ENCODE measurements at regions not wholly inside any gene's neighbourhood (a gene's known extent, or its start where the extent isn't known, plus 50 kb on each side); places are given as distances from the start of the nearest gene placed in this dataset.

DNA sequence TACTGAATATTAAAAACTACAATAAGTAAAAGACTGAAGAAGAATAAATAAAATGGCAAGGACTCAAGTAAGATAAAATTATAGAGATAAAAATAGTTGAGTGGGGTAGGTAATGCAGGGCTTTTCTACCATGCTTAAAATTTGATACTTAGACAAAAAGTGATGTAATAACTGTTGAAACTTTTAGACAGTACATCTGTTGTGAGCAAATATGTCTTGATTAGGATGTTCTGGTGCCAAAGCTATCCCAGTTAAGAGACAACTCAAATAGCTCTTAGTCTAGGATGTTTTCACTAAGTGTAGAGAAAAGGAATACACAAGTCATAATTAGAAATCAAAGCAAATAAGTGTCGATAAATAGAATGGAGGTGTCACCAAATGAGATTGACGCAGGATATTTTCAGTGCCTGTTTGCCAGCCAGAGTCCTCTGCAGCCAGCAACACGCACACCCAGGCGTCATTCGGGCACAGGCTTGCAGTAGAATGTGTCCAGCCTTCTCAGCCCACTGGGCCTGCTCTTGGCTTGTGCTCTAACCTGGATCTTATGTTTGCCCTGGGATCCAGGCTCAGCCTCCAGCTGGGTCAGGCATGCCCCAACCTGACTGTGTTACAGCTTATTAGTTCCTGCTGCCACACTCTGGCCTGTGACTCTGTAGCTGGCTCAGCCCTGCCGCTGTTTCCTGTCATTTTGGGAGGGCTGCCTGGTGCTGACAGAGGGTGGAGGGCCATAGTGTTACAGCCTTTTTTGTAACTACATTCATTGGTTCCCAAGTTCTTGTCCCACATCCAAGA lies 766.2 kb downstream of the PCDH17 start:
- H3K27ac ChIP-seq (ENCODE audit: low read depth, low read length) = no peak overlapping the region
- no peaks in the 10 kb centered on the region for H3K36me3 ChIP-seq (ENCODE audit: control insufficient read depth, low read length)
- no peaks in the 10 kb centered on the region for H4K20me1 ChIP-seq (ENCODE audit: control insufficient read depth, insufficient read depth, low read depth, low read length)
- H3K9me3 ChIP-seq (ENCODE audit: control insufficient read depth, insufficient read depth, low read length) = peaks cover 6% of the 10 kb centered on the region; the same call in 1 of the 2 replicates
- no peaks in the 10 kb centered on the region for H3K9me2 ChIP-seq (replicated peaks; ENCODE audit: control insufficient read depth, low read length)
- no peaks in the 10 kb centered on the region for H3K4me1 ChIP-seq (ENCODE audit: control insufficient read depth, low read length)
- no peak overlapping the region for H3K4me3 ChIP-seq (ENCODE audit: low read length)
- H3F3A ChIP-seq (ENCODE audit: control insufficient read depth, insufficient read depth) = no peaks in the 10 kb centered on the region
- no peak for TF ChIP-seq CTCF (IDR thresholded peaks at IDR 0.05; ENCODE audit: low read depth, low read length, poor library complexity, severe bottlenecking)
- no peak for TF ChIP-seq EZH2phosphoT487 (IDR thresholded peaks at IDR 0.05; ENCODE audit: borderline replicate concordance, low read length)
- no peaks in the 10 kb centered on the region for H3K27me3 ChIP-seq (ENCODE audit: control insufficient read depth, low read length)
- no peaks in the 10 kb centered on the region for H3K79me2 ChIP-seq (ENCODE audit: control insufficient read depth, low read length)
- no peak overlapping the region for H3K4me2 ChIP-seq (ENCODE audit: low read length)

GRCh38 chr13:58399263-58399662 lies 767.7 kb downstream of the PCDH17 start:
- H3K9me3 ChIP-seq (ENCODE audit: control insufficient read depth, insufficient read depth, low read length) = peaks cover 6% of the 10 kb centered on the region; the same call in 1 of the 2 replicates
- no peak overlapping the region for H3K4me2 ChIP-seq (ENCODE audit: low read length)
- no peaks in the 10 kb centered on the region for H4K20me1 ChIP-seq (ENCODE audit: control insufficient read depth, insufficient read depth, low read depth, low read length)
- H3K4me1 ChIP-seq (ENCODE audit: control insufficient read depth, low read length) = no peaks in the 10 kb centered on the region
- no peaks in the 10 kb centered on the region for H3K36me3 ChIP-seq (ENCODE audit: control insufficient read depth, low read length)
- TF ChIP-seq EZH2phosphoT487 (IDR thresholded peaks at IDR 0.05; ENCODE audit: borderline replicate concordance, low read length) (no peak), CTCF (IDR thresholded peaks at IDR 0.05; ENCODE audit: low read depth, low read length, poor library complexity, severe bottlenecking) (no peak)
- no peaks in the 10 kb centered on the region for H3K79me2 ChIP-seq (ENCODE audit: control insufficient read depth, low read length)
- H3K9me2 ChIP-seq (replicated peaks; ENCODE audit: control insufficient read depth, low read length) = no peaks in the 10 kb centered on the region
- no peaks in the 10 kb centered on the region for H3F3A ChIP-seq (ENCODE audit: control insufficient read depth, insufficient read depth)
- no peaks in the 10 kb centered on the region for H3K27me3 ChIP-seq (ENCODE audit: control insufficient read depth, low read length)
- no peak overlapping the region for H3K4me3 ChIP-seq (ENCODE audit: low read length)
- H3K27ac ChIP-seq (ENCODE audit: low read depth, low read length) = no peak overlapping the region

DNA sequence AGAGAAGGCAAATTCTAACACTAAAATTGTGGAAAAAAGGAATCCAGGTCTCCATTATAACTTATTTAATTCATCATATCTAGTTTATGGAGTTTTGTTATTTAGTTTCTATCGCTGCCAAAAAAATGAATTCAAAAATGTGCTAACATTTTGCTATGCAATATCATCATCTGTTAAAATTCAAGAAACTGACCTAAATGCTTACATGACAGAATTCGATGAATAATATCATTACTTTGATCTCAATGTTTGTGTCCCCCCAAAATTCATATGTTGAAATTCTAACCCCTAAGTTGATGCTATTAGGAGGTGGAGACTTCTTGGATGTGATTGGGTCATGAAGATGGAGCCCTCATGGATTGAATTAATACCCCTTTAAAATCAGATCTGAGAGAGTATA lies 775.0 kb downstream of the PCDH17 start:
- Histone ChIP-seq H4K20me1 (ENCODE audit: control insufficient read depth, insufficient read depth, low read depth, low read length) (no peaks in the 10 kb centered on the region), H3K27me3 (ENCODE audit: control insufficient read depth, low read length) (no peaks in the 10 kb centered on the region), H3K4me1 (ENCODE audit: control insufficient read depth, low read length) (no peaks in the 10 kb centered on the region), H3K36me3 (ENCODE audit: control insufficient read depth, low read length) (no peaks in the 10 kb centered on the region), H3K4me2 (ENCODE audit: low read length) (no peak overlapping the region), H3K9me2 (replicated peaks; ENCODE audit: control insufficient read depth, low read length) (no peaks in the 10 kb centered on the region), H3K9me3 (ENCODE audit: control insufficient read depth, insufficient read depth, low read length) (no peaks in the 10 kb centered on the region), H3K27ac (ENCODE audit: low read depth, low read length) (no peak overlapping the region), H3K4me3 (ENCODE audit: low read length) (no peak overlapping the region), H3K79me2 (ENCODE audit: control insufficient read depth, low read length) (no peaks in the 10 kb centered on the region), H3F3A (ENCODE audit: control insufficient read depth, insufficient read depth) (no peaks in the 10 kb centered on the region)
- TF ChIP-seq CTCF (IDR thresholded peaks at IDR 0.05; ENCODE audit: low read depth, low read length, poor library complexity, severe bottlenecking) (no peak), EZH2phosphoT487 (IDR thresholded peaks at IDR 0.05; ENCODE audit: borderline replicate concordance, low read length) (no peak)

All from DOHH2 (cell line).